NCI-H446 treated with DMSO at 0.1 percent for 48 hours (cell line): ENCODE measurements at regions not wholly inside any gene's neighbourhood (a gene's known extent, or its start where the extent isn't known, plus 50 kb on each side); places are given as distances from the start of the nearest gene placed in this dataset.
"Not testable (repeated sequence)": the region's sequence is repeated elsewhere in the genome, so short reads cannot be mapped to it uniquely, and the experiment has no call there.

Source experiments
- DNase-seq: peaks from one replicate; lab custom pipeline; 2025; lab: John Stamatoyannopoulos, UW

- no peak for DNase-seq
These were observed 110.3 kb upstream of the TMEM170B start for GRCh38 chr6:11427091-11427722.

- no peak for DNase-seq
These were observed 111.0 kb upstream of the TMEM170B start for GRCh38 chr6:11426571-11426970.

GRCh38 chr6:11425876-11426275, 111.7 kb upstream of the TMEM170B start:
- DNase-seq = no peak

- DNase-seq = no peak
These were observed 112.1 kb upstream of the TMEM170B start for GRCh38 chr6:11425431-11425871.

GRCh38 chr6:11424395-11425034, 113.0 kb upstream of the TMEM170B start:
- no peak for DNase-seq

- no peak for DNase-seq
These were observed 113.9 kb upstream of the TMEM170B start for GRCh38 chr6:11423667-11424066.

- no peak for DNase-seq
These were observed 114.5 kb upstream of the TMEM170B start for GRCh38 chr6:11423072-11423471.

- DNase-seq = no peak
These were observed 117.6 kb upstream of the TMEM170B start for GRCh38 chr6:11419763-11420453.

- DNase-seq = no peak
These were observed 119.2 kb upstream of the TMEM170B start for GRCh38 chr6:11418290-11418905.

GRCh38 chr6:11416936-11417576, 120.5 kb upstream of the TMEM170B start:
- no peak for DNase-seq

- not testable (repeated sequence) for DNase-seq
These were observed 121.2 kb upstream of the TMEM170B start for GRCh38 chr6:11416099-11416935.

- DNase-seq = no peak
These were observed 122.0 kb upstream of the TMEM170B start for GRCh38 chr6:11415557-11415956.

GRCh38 chr6:11414176-11414963, 123.2 kb upstream of the TMEM170B start:
- DNase-seq = no peak

- no peak for DNase-seq
These were observed 123.8 kb upstream of the TMEM170B start for GRCh38 chr6:11413728-11414127.

GRCh38 chr6:11413117-11413687, 124.3 kb upstream of the TMEM170B start:
- no peak for DNase-seq

- DNase-seq = no peak
These were observed 124.9 kb upstream of the TMEM170B start for GRCh38 chr6:11412616-11413015.

- no peak for DNase-seq
These were observed 125.5 kb upstream of the TMEM170B start for GRCh38 chr6:11412011-11412424.

GRCh38 chr6:11411593-11411992, 126.0 kb upstream of the TMEM170B start:
- DNase-seq = no peak

- no peak for DNase-seq
These were observed 126.8 kb upstream of the TMEM170B start for GRCh38 chr6:11410539-11411307.
